Frontal cortex (tissue), 3 donors: ENCODE measurements at regions not wholly inside any gene's neighbourhood (a gene's known extent, or its start where the extent isn't known, plus 50 kb on each side); places are given as distances from the start of the nearest gene placed in this dataset.
A peak's percentile ranks its signal among the peaks of the same experiment; 100 is the strongest.

ENCODE experiments used
- DNase-seq, 2 donors: peaks; one replicate each; pipeline ENCODE4 v3.0.0; 2012; ENCODE audit warnings: low spot score in 2 of 2
- FAIRE-seq: peaks from 2 replicates; lab custom pipeline; 2012; peaks lifted over from hg19 to GRCh38; lab: Jason Lieb, UNC
- donor health status: control.
- donor health status: control.
- donor health status: control.

DNA sequence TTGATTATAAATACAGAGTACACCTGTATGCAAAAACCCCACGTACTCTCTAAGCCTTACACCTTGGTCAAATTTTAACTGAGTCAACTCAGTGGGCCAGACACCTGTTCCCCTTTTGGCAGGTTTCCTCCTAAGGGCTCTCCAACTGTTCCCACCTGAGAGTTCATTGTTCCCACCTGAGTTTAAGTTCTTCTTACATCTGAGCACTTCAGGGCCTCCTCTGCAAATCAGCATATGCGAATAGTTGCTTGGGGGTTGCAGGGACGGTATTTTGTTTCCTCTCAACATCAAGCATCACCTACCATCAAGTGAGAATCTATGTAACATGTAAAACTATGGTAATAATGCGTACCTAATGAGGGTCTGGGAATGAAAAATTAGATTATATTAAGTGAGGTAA, 300.0 kb downstream of the PIK3R1 start:
- FAIRE-seq (no peak), DNase-seq (no peak)

DNA sequence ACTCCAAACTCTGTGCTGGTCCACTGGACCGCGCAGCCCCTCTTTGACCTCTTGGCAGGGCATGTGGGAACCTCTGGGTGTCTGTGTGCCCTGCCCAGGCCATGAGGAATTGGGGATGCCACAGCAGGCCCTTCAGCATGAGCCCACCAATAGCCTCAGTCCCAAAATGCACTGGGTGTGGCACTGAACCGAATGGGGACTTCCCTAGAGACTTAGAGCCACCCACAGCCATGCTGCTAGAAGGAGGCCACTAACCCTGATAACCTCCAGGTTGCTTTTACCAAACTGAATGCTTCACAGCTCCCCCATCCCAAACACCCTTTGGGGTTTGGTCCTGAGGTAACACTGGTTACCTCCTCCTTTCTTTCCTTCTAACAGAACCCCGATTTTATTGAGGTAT, 302.7 kb downstream of the PIK3R1 start:
- FAIRE-seq (no peak), DNase-seq (no peak)

DNA sequence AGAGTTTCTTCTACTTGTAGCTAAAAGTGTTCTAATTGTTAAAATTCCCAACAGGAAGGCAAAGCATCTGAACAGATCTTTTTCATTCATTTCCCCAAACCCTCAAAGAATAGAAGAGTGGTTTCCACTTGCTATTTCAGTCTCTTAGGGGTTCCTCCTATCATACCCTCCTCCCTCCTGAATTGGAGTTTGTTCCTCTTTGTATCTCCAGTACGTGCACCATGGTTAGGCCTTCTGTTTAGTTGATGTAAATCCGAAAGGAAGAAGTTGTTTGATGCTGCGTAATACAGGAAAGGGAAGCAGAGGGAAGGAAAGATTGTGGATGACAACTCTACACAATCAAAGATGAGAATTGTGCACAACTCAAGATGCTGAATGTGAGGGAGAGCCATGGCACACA, 303.6 kb downstream of the PIK3R1 start:
- FAIRE-seq, result no peak
- DNase-seq, result no peak

DNA sequence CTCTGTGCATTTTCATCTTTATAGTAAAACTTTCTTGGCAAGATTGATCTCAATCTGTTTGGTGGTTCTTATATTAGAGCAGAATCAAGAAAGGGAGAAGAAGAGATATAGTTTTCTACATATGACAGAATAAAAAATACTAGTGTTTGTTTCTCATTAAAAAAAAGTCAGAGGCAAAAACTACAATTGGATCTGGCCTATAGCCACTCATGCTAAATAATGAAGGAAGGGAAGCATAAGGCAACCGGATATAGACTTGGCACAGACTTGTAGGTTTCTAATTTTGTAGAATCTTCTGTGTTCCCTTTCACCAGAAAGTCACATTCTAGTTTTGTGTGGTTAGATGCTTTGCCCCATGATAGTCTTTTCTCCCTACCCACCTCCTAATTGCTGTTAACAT, 306.2 kb downstream of the PIK3R1 start:
- FAIRE-seq (no peak), DNase-seq (no peak)

DNA sequence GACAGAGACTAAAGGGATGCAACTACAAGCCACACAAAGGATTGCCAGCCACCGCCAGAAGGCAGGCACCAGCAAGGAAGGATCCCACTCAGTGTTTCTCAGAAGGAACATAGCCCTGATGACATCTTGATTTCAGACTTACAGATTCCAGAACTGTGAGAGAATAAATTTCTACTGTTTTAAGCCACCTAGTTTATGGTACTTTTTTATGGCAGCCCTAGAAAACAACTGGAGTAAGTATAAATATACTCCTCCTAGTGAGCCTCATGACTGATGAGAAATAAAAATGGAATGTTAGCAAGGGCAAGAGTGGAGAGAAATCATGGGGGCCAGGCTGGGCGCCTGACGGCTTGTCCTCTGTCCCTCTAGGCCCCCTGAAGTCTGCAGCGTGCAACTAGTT, 307.3 kb downstream of the PIK3R1 start:
- FAIRE-seq (no peak), DNase-seq (no peak)

DNA sequence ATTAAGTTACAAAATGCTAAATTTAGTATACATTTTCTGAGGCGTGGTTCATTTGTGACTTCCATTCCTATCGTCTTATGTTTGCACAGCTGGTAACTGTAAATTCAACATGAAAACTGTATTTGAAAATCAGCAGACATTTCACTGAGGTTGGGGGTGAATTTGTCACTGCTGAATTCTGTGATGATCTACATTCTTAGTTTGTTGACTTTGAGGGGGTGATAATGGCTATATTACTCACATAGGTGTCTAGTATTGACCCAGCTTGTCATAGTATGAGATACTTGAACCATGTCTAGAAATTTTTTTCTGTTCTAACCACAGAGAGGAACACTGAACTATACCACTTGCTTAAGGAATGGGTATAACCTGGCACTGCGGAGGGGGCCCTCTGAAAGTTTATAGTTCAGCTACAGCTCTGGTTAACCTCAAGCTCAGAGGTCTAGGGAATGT, 313.3 kb downstream of the PIK3R1 start:
- no peak for DNase-seq
- FAIRE-seq, result no peak

DNA sequence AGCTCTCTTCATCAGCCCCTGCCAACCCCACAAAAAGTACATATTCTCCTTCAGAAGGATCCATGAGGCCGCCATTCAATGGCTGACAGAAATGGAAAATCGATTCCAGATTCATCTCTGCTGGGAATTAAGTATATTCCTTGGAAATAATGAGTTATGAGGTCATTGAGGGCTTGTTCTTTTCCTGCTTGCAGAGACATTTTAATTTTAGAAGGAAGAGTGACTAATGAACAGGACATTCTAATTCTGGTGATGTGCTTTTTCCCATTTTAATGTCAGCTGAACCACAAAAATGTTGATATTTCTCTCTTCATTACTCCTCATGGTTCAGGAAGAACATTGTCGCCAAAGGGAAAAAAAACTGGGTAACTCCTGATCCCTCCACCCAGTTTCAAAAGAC, 314.0 kb downstream of the PIK3R1 start:
- DNase-seq, result no peak
- no peak for FAIRE-seq

DNA sequence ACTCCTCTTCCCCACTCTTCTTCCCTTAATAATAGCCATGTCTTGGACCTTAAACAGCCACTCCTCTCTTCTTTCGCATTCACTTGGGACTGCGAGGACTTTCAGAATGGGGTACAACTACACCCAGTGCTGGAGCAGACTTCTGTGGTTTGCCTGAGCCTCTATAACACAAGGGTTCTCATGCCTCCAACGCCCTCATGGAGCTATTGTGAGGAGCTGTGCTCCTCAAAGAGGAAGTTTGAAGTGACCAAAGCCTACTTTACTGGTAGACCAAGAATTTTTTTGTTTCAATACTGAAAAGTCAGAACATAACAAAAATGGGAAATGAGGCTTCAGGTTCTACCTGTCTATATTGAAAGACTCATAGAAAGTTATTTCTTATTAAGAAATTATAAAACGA, 316.4 kb downstream of the PIK3R1 start:
- FAIRE-seq (no peak), DNase-seq (no peak)

DNA sequence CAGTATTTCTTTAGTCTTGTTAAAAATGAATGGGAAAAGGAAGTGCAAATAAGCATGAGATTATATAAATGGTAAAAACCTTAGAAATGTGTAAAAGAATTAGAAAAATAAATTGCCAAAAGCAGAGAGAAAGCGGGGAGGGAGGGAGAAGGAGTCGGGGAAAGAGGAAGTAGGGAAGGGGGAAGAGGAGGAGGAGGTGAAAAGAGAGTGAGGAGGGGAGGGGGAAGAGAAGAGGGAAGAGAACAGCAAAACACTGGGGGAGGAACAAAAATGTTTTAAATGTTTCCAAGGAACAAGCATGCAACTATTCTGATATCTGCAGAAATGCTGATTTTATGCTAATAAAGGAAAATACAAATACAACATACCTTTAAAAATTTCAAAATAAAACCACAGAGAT, 317.5 kb downstream of the PIK3R1 start:
- FAIRE-seq, result no peak
- no peak for DNase-seq

DNA sequence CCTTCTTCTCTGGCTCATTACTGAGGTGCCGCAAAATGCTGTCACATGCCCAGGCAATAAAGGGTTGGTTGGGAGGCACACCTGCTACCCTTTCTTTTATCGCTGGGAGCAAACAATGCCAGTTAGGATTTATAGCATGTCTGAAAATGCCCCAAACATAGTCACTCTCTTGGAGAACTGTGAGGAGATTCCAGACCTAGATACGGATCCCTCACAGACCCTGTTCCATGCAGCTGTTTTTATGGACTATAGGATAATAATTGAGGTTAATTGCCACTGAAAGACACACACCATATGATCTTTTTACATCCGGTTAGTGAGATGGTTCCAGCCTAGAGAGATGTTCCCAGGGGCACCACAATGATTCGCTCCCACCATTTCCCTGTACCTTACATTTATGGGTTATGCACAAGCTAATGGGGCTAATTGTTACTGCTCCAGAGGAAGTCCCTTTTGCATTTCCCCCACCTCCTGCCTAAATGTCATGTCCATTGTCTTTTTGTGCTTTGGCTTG, 318.1 kb downstream of the PIK3R1 start:
- DNase-seq (no peak), FAIRE-seq (no peak)

DNA sequence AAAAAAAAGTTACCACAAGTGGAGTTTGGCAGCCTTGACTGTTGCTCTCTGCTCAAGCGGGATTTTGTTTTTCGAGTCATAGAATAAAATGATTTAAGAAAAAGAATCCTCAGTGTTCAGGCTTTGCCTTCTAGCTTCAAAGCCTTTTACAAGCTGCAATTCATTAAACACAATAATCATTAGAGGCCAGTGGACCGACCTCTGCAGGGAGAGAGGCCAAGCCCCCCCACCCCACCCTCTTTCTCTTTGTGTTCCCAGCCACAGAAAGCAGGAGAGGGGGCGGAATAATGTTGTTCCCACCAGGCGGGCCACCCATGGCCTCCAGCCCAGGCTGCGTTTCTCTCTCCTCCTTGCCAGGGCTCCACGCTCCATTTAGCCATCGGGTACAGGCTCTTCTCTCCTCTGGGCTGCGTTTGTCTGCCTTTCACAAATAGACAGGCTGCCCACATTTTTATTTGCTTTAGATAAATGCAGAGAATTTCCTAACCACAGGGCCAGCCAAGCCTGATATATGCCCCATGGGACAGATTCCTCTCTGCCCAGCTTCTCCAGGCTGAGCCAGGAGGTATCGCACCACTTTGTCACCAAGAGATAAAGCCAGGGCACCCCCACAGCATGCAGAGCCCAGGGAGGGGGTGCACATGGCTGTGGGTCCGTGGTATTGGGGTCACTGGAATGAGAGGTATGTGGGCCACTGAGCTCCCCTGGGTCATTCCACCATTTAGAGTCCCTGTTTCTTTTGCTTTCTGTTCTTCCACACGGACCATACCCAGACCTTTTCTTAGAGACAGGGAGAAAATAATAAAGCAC, 318.8 kb downstream of the PIK3R1 start:
- FAIRE-seq, result no peak
- peak in 1 of 2 donors; percentile 19 for DNase-seq

DNA sequence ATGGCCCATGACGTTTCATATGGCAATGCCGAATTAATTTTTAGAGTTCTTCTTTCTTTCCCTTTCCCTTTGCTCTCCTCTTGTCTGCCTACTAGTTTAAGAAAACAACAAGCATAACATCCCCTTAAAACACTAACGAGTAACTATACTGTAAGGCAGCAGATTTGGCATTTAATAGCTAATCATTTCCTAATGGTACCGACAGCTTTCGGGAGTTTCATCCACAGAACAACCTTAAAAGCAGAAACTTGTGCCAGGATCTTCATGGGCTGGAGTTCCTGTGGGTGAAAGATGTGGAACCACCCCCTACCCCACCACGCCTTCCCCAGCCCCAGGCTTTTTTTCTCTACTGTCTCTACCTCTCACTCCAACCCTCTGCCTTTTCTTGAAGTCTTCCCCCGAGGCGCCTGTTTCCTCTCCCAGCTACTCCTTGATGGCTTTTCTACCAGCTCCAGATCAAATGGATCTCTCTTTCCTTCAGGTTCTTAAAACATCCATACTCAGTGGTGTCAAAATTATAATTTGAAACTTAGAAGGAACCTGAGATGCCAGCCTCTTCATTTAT, 319.5 kb downstream of the PIK3R1 start:
- DNase-seq (no peak), FAIRE-seq (no peak)

DNA sequence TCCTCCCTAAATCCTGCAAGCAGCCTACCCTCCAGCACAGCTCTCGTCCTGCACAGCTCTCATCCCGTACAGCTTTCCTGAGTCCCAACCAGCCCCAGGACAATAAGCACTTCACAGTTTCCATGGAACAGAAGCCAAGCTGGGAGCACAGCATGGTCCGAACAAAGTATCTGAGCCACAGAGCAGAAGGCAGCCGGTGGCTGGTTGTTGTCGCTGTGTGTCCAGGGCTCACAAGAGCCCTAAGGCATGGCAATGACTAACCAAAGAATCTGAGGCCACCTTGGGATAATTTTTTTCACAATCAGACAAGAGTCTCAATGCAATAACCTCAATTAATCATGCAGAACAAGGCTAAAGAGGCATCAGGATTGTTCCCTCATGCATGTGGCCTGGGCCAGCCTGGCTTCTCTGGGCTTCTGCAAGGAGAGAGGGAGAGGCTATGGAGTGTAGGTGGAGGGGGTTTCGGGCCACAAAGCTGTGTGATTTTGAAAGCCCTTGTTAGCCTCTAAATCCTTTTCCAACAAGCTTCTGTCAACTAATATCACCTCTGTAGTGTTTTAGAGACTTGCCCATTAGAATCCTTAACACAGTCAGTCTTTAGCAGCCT, 323.4 kb downstream of the PIK3R1 start:
- FAIRE-seq (no peak), DNase-seq (no peak)

DNA sequence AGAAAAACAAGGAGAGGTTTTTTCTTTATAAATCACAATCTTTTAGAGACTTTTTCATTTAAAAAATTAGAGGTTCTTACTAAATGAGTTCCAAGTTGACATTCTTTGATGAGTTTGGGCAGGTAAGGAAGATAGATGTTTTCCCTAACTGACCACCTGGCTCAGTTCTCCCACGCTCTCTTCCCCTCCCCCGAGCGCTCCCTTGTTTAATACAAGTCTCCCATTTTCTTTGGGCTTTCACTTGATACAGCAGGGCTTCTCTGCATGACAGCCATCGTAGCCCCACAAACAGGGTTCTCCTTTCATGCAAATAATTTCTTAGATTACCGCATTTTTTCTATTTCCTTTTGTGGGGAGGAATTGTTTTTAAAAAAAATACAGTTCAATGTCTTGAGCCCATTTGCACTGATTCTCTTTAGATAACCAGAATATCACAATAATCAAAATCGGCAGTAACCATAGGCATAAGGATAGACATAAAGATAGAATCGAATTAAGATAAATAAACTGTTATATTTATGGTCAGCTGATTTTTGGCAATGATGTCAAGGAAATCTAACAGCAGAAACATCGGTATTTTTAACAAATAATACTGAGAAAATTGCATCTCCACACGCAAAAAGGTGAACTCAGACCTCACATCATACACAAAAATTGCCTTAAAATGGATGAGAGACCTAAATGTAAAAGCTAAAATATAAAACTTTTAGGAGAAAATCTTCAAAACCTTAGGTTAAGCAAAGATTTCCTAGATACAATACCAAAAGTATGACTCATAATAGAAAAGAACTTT, 325.4 kb downstream of the PIK3R1 start:
- FAIRE-seq, result no peak
- DNase-seq, result no peak

DNA sequence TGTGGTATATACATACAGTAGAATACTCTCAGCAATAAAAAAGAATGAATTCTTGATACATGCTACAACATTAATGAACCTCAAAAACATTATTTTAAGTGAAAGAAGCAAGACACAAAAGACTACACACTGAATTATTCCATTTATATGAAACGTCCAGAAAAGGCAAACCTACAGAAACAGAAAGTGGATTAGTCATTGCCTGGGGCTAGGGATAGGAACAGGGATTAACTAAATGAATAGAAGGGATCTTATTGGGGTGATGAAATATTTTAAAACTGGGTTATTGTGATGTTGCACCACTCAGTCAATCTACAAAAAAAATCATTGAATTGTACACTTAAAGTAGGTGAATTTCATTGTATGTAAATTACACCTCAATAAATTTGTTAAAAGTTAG, 326.7 kb downstream of the PIK3R1 start:
- FAIRE-seq, result no peak

DNA sequence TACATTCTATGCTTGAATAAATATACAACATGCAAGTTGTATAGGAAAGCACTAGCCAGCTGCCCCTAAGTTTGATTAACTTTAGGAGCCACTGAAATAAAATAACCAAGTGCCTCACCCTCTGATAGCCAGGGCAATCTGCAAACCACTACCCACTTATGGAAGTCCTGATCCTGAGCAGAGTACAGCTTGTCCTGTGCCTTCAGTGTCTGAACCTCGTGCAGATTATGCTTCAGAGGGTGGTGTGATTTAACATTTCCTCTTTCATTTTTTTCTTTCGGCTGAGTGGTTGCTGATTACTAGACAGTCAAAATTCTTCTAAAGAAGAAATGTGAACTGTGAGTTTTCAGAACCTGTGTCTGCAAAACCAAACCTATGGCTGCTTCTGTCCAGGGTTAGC, 327.7 kb downstream of the PIK3R1 start:
- FAIRE-seq, result no peak

More for the DNA sequence above, 326.7 kb downstream of the PIK3R1 start:
- DNase-seq, result no peak

DNA sequence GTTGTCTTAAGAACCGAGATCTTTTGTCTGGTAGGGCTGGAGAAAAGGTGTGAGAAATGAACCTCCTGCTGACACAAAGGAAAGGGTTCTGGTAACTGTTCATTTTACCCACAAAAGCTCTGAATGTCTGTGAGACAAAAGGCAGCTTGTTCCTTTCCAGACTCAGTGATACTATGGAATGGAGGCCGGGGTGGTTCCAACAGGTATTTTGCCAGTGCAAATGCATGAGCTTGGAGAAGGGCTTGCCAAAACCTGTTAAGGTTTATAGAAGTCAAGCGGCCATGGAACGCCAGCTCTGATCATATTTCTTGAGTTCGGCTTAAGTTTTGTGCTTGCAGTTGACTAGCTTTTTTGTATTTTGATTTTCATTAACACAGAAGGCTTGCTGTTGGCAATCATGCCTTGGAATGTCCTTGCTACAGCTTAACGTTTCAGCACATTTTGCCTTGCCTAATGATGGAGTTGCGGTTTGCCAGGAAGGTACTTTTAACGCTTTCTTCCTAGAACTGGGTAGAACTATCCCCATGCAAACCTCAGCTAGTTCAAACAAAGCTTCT, 328.6 kb downstream of the PIK3R1 start:
- FAIRE-seq (no peak), DNase-seq (no peak)

More for the DNA sequence above, 327.7 kb downstream of the PIK3R1 start:
- DNase-seq, result no peak

DNA sequence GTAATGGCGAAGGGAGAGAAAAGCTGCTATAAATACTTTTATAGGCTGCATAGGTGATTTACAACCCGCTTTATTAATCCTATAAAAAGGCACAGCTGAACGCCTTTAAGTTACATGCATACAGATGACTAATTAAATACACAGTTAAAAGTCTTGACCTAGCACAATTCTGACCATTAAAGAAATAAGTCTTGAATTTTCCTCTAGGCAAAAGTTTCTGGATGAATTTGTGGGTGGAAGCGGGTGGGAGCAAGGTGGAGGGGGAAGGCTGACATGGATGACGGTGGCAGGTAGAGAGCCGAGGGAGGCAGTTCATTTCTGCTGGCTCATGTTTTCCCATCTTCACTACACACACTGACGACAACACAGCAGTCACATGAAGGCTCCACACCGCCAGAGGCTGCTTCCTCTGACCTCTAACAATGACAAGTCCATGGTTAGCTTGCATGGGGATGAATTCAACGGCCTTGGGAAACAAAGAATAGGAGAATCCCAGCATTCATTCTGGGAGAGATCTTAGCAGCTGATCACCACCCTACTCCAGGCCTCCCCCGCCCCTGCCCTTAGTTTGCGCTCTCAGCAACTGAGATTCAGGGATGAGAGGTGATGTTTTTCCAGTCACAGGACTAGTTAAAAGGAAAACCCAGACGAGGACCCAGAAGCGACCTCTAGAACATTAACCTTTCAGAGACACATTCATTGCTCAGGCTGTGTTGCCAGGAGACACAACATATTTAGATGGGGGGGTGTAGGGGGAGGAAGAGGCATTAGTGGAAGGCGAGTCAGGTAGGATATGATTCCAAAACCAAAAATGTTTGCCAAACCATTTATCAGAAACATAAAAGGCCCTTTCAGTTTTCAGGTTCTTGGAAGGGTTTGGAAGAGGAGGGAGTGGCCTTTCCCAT, 329.3 kb downstream of the PIK3R1 start:
- no peak for FAIRE-seq
- DNase-seq, result no peak
